H1 (cell line): ENCODE measurements at regions not wholly inside any gene's neighbourhood (a gene's known extent, or its start where the extent isn't known, plus 50 kb on each side); places are given as distances from the start of the nearest gene placed in this dataset.

Experiments used
- BCL11A ChIP-seq, 2 experiments: IDR thresholded peaks; one replicate each; pipeline ENCODE4 v1.6.1; 2011; ENCODE audit warnings: low read depth in 2 of 2, low read length in 2 of 2, mild to moderate bottlenecking in 2 of 2
- CBX8 ChIP-seq: fragments of 300-800, 300-1000 bp; sonication (generic); IDR thresholded peaks from 2 replicates; pipeline ENCODE4 v1.7.1; 2016; ENCODE audit warnings: low read depth, low read length, borderline replicate concordance
- RBBP5 ChIP-seq: IDR thresholded peaks from 2 replicates; pipeline ENCODE4 v1.7.1; 2012; ENCODE audit warnings: low read depth, mild to moderate bottlenecking, inconsistent platforms, low read length, moderate library complexity, borderline replicate concordance
- SIN3A ChIP-seq, 2 experiments: IDR thresholded peaks in 1 of 2; conservative IDR thresholded peaks in 1 of 2; 2 replicates each; pipeline ENCODE4 v1.6.1; 2011 to 2012; ENCODE audit warnings: low read length in 2 of 2, improper control_type of control experiment in 1 of 2, low read depth in 1 of 2, mild to moderate bottlenecking in 1 of 2
- SP4 ChIP-seq: IDR thresholded peaks from 2 replicates; pipeline ENCODE4 v1.6.1; 2012; ENCODE audit warnings: low read length, inconsistent platforms
- YY1 ChIP-seq: IDR thresholded peaks from 2 replicates; pipeline ENCODE4 v1.6.1; 2011; ENCODE audit warnings: low read depth, mild to moderate bottlenecking, low read length

DNA sequence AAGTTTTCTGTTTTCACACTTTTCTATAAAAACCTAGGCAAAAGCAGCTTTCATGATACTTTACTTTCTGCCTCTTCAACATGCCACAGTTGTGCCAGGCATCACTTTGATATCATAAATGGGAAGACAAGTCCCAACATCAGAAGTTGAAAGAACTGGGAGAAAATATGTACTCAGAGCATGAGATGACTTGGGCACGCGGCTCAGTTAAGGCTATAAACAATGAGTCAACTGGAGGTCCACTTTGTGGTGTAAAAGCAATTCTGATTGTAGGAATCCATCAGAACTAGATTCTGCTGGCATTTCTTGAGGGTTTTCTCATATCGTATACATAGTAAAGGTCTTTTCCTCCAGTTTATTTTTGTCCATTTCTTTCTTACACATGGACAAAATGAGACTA, 109.7 kb upstream of the USP47 start (continued):
- TF ChIP-seq SP4 (no peak), RBBP5 (no peak), CBX8 (no peak), SIN3A (conservative IDR thresholded peaks at IDR 0.05 in 1 of 2, IDR thresholded peaks at IDR 0.05 in 1 of 2; ENCODE audit: low read depth in 1 of 2, low read length in 2 of 2) (no peak), YY1 (no peak), BCL11A (IDR thresholded peaks at IDR 0.05; ENCODE audit: low read depth in 2 of 2, low read length in 2 of 2) (no peak)
